ENCODE measurements at regions not wholly inside any gene's neighbourhood (a gene's known extent, or its start where the extent isn't known, plus 50 kb on each side); places are given as distances from the start of the nearest gene placed in this dataset.

- no peak for DNase-seq
These were observed 384.0 kb upstream of the IRX4 start for GRCh38 chr5:2266641-2267240.

DNA sequence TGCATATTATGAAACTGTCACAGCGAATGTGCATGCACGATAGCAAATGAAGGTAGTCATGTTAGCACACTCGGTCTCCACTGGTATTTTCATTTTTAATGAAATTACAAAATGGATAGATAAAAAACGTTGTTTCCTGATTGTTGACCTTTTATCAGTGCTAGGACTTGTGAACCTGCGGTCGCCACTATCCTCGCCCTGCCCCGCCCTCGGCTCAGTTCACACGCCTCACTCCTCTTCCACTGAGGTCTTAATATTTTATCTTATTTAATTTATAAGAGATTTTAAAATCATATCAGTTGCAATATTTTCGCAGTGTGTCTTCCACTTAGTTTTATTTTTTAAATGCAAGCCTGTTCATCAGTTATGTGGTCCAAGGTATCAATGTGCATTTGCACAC, 382.6 kb upstream of the IRX4 start:
- no peak for DNase-seq
- H3K27ac Mint-ChIP-seq (ENCODE audit: unreplicated experiment) = no peak overlapping the region
- H3K9me3 Mint-ChIP-seq (ENCODE audit: unreplicated experiment) = peaks cover 2% of the 10 kb centered on the region
- H3K4me1 Mint-ChIP-seq (ENCODE audit: low read depth, unreplicated experiment) = peaks cover 3% of the 10 kb centered on the region
- no peaks in the 10 kb centered on the region for H3K36me3 Mint-ChIP-seq (ENCODE audit: unreplicated experiment)
- H3K27me3 Mint-ChIP-seq (ENCODE audit: unreplicated experiment) = peaks cover 2% of the 10 kb centered on the region
- no peak overlapping the region for H3K4me3 Mint-ChIP-seq (ENCODE audit: unreplicated experiment)
- no peak for TF ChIP-seq CTCF (IDR thresholded peaks at IDR 0.05; ENCODE audit: partially characterized antibody, unreplicated experiment)

More at GRCh38 chr5:2266641-2267240, 384.0 kb upstream of the IRX4 start:
- no peak overlapping the region for H3K27ac Mint-ChIP-seq (ENCODE audit: unreplicated experiment)
- no peaks in the 10 kb centered on the region for H3K36me3 Mint-ChIP-seq (ENCODE audit: unreplicated experiment)
- no peak for TF ChIP-seq CTCF (IDR thresholded peaks at IDR 0.05; ENCODE audit: partially characterized antibody, unreplicated experiment)
- H3K9me3 Mint-ChIP-seq (ENCODE audit: unreplicated experiment) = peaks cover 2% of the 10 kb centered on the region
- peaks cover 3% of the 10 kb centered on the region for H3K4me1 Mint-ChIP-seq (ENCODE audit: low read depth, unreplicated experiment)
- H3K4me3 Mint-ChIP-seq (ENCODE audit: unreplicated experiment) = no peak overlapping the region
- H3K27me3 Mint-ChIP-seq (ENCODE audit: unreplicated experiment) = peaks cover 4% of the 10 kb centered on the region

- no peak for TF ChIP-seq CTCF (IDR thresholded peaks at IDR 0.05; ENCODE audit: partially characterized antibody, unreplicated experiment)
- Mint-ChIP-seq H3K9me3 (ENCODE audit: unreplicated experiment) (peaks cover 2% of the 10 kb centered on the region), H3K27ac (ENCODE audit: unreplicated experiment) (no peak overlapping the region), H3K36me3 (ENCODE audit: unreplicated experiment) (no peaks in the 10 kb centered on the region), H3K27me3 (ENCODE audit: unreplicated experiment) (peaks cover 3% of the 10 kb centered on the region), H3K4me1 (ENCODE audit: low read depth, unreplicated experiment) (peaks cover 3% of the 10 kb centered on the region), H3K4me3 (ENCODE audit: unreplicated experiment) (no peak overlapping the region)
- no peak for DNase-seq
These were observed 381.0 kb upstream of the IRX4 start for GRCh38 chr5:2263763-2264162.

- H3K36me3 Mint-ChIP-seq (ENCODE audit: unreplicated experiment) = no peaks in the 10 kb centered on the region
- no peak overlapping the region for H3K27ac Mint-ChIP-seq (ENCODE audit: unreplicated experiment)
- H3K4me3 Mint-ChIP-seq (ENCODE audit: unreplicated experiment) = no peak overlapping the region
- peaks cover 2% of the 10 kb centered on the region for H3K9me3 Mint-ChIP-seq (ENCODE audit: unreplicated experiment)
- H3K4me1 Mint-ChIP-seq (ENCODE audit: low read depth, unreplicated experiment) = peaks cover 3% of the 10 kb centered on the region
- no peak for DNase-seq
- H3K27me3 Mint-ChIP-seq (ENCODE audit: unreplicated experiment) = peaks cover 3% of the 10 kb centered on the region
- no peak for TF ChIP-seq CTCF (IDR thresholded peaks at IDR 0.05; ENCODE audit: partially characterized antibody, unreplicated experiment)
These were observed 379.9 kb upstream of the IRX4 start for GRCh38 chr5:2262620-2263019.

- TF ChIP-seq CTCF (IDR thresholded peaks at IDR 0.05; ENCODE audit: partially characterized antibody, unreplicated experiment) = no peak
- Mint-ChIP-seq H3K27me3 (ENCODE audit: unreplicated experiment) (peaks cover 3% of the 10 kb centered on the region), H3K9me3 (ENCODE audit: unreplicated experiment) (peaks cover 2% of the 10 kb centered on the region), H3K4me3 (ENCODE audit: unreplicated experiment) (no peak overlapping the region), H3K36me3 (ENCODE audit: unreplicated experiment) (no peaks in the 10 kb centered on the region), H3K4me1 (ENCODE audit: low read depth, unreplicated experiment) (no peaks in the 10 kb centered on the region), H3K27ac (ENCODE audit: unreplicated experiment) (no peak overlapping the region)
- no peak for DNase-seq
These were observed 378.4 kb upstream of the IRX4 start for GRCh38 chr5:2261004-2261703.

All from glutamatergic neuron (in vitro differentiated cells).